OCI-LY3 (cell line): ENCODE measurements at regions not wholly inside any gene's neighbourhood (a gene's known extent, or its start where the extent isn't known, plus 50 kb on each side); places are given as distances from the start of the nearest gene placed in this dataset.
"Not testable (repeated sequence)": the region's sequence is repeated elsewhere in the genome, so short reads cannot be mapped to it uniquely, and the experiment has no call there.

Experiments used
- H2AFZ ChIP-seq: fragments of 200-600, 300-600 bp; shearing (Covaris generic); 2 replicates; pipeline ENCODE4 v1.6.0; 2014; ENCODE audit warnings: antibody characterized with exemption, low read depth, low read length
- H3K27ac ChIP-seq: fragments of 200-600, 300-600 bp; sonication (generic); 2 replicates; pipeline ENCODE4 v1.5.1; 2014; ENCODE audit warnings: mild to moderate bottlenecking, low read length, moderate library complexity, mixed read lengths
- H3K27me3 ChIP-seq: fragments of 200-600, 300-600 bp; sonication (generic); 2 replicates; pipeline ENCODE4 v1.6.1; 2014; ENCODE audit warnings: low read depth, low read length, mixed read lengths
- H3K36me3 ChIP-seq: fragments of 200-600, 300-600 bp; sonication (generic); replicated peaks from 2 replicates; pipeline ENCODE3; 2014; ENCODE audit warnings: low read depth, low read length, mixed read lengths
- H3K4me1 ChIP-seq: fragments of 300-600, 200-600 bp; sonication (generic); 2 replicates; pipeline ENCODE4 v1.6.1; 2014; ENCODE audit warnings: low read length, mixed read lengths
- H3K4me2 ChIP-seq: fragments of 200-600, 300-600 bp; sonication (generic); 2 replicates; pipeline ENCODE4 v1.6.1; 2014; ENCODE audit warnings: low read length, mixed read lengths
- H3K4me3 ChIP-seq: fragments of 300-600, 200-600 bp; sonication (generic); 2 replicates; pipeline ENCODE4 v1.5.1; 2014; ENCODE audit warnings: antibody characterized with exemption, mild to moderate bottlenecking, low read length, moderate library complexity
- H3K79me2 ChIP-seq: fragments of 300-600, 200-600 bp; shearing (Covaris generic); 2 replicates; pipeline ENCODE4 v1.6.1; 2014; ENCODE audit warnings: mild to moderate bottlenecking, low read length, mixed read lengths
- H3K9ac ChIP-seq: fragments of 300-600, 200-600 bp; shearing (Covaris generic); 2 replicates; pipeline ENCODE4 v1.6.0; 2014; ENCODE audit warnings: mild to moderate bottlenecking, low read length, moderate library complexity
- H3K9me3 ChIP-seq: fragments of 200-600, 300-600 bp; shearing (Covaris generic); 2 replicates; pipeline ENCODE4 v1.6.1; 2014; ENCODE audit warnings: low read length, mixed read lengths; ENCODE audit not compliant: insufficient read depth
- H4K20me1 ChIP-seq: fragments of 200-600, 300-600 bp; sonication (generic); 2 replicates; pipeline ENCODE4 v1.6.1; 2016; ENCODE audit warnings: low read length, mixed read lengths; ENCODE audit not compliant: insufficient read depth
- CTCF ChIP-seq: fragments of 200-600, 300-600 bp; sonication (generic); IDR thresholded peaks from 2 replicates; pipeline ENCODE4 v1.5.1; 2014; ENCODE audit warnings: antibody characterized with exemption, low read length, low read depth
- EZH2phosphoT487 ChIP-seq: fragments of 200-600 bp; shearing (Covaris generic); IDR thresholded peaks from 2 replicates; pipeline ENCODE4 v1.6.1; 2018; ENCODE audit warnings: antibody characterized with exemption, mixed run types, low read depth

GRCh38 chr13:87331178-87331577 is 340.0 kb upstream of the SLITRK5 start:
- H3K9me3 ChIP-seq = no peaks in the 10 kb centered on the region; the same call in 1 of the 2 replicates
- TF ChIP-seq CTCF (no peak), EZH2phosphoT487 (no peak)
- no peak overlapping the region for H3K9ac ChIP-seq
- H2AFZ ChIP-seq = no peak overlapping the region
- no peak overlapping the region for H3K27ac ChIP-seq
- no peak overlapping the region for H3K4me3 ChIP-seq
- H4K20me1 ChIP-seq = no peaks in the 10 kb centered on the region
- H3K27me3 ChIP-seq = no peaks in the 10 kb centered on the region
- H3K4me2 ChIP-seq = no peak overlapping the region
- no peaks in the 10 kb centered on the region for H3K79me2 ChIP-seq
- peaks cover 8% of the 10 kb centered on the region for H3K4me1 ChIP-seq
- H3K36me3 ChIP-seq = no peaks in the 10 kb centered on the region

- Histone ChIP-seq H4K20me1 (no peaks in the 10 kb centered on the region), H3K4me2 (no peak overlapping the region), H3K4me1 (no peaks in the 10 kb centered on the region), H3K9me3 (no peaks in the 10 kb centered on the region), H2AFZ (no peak overlapping the region), H3K4me3 (no peak overlapping the region), H3K27ac (no peak overlapping the region), H3K27me3 (no peaks in the 10 kb centered on the region), H3K79me2 (no peaks in the 10 kb centered on the region), H3K36me3 (no peaks in the 10 kb centered on the region), H3K9ac (no peak overlapping the region)
- no peak for TF ChIP-seq EZH2phosphoT487
- no peak for TF ChIP-seq CTCF
Measured at GRCh38 chr13:87333599-87333998, 337.6 kb upstream of the SLITRK5 start.

GRCh38 chr13:87334176-87334575 is 337.0 kb upstream of the SLITRK5 start:
- Histone ChIP-seq H2AFZ (no peak overlapping the region), H3K36me3 (no peaks in the 10 kb centered on the region), H3K4me1 (no peaks in the 10 kb centered on the region), H3K9me3 (no peaks in the 10 kb centered on the region), H3K4me2 (no peak overlapping the region), H3K9ac (no peak overlapping the region), H4K20me1 (no peaks in the 10 kb centered on the region), H3K4me3 (no peak overlapping the region), H3K79me2 (no peaks in the 10 kb centered on the region), H3K27me3 (no peaks in the 10 kb centered on the region), H3K27ac (no peak overlapping the region)
- TF ChIP-seq EZH2phosphoT487 (no peak), CTCF (no peak)

GRCh38 chr13:87336346-87336889 is 334.8 kb upstream of the SLITRK5 start:
- H3K9ac ChIP-seq, H3K4me3 ChIP-seq: not testable (repeated sequence)

GRCh38 chr13:87344176-87344575 is 327.0 kb upstream of the SLITRK5 start:
- Histone ChIP-seq H3K27ac (no peak overlapping the region), H3K9ac (no peak overlapping the region), H3K79me2 (no peaks in the 10 kb centered on the region)

More at GRCh38 chr13:87336346-87336889, 334.8 kb upstream of the SLITRK5 start:
- H2AFZ ChIP-seq, H4K20me1 ChIP-seq, H3K27ac ChIP-seq, H3K79me2 ChIP-seq, H3K27me3 ChIP-seq, H3K9me3 ChIP-seq, H3K36me3 ChIP-seq, H3K4me1 ChIP-seq, H3K4me2 ChIP-seq: not testable (repeated sequence)

More at GRCh38 chr13:87344176-87344575, 327.0 kb upstream of the SLITRK5 start:
- Histone ChIP-seq H3K4me3 (no peak overlapping the region), H3K4me1 (no peaks in the 10 kb centered on the region), H3K36me3 (no peaks in the 10 kb centered on the region), H3K27me3 (no peaks in the 10 kb centered on the region), H3K9me3 (no peaks in the 10 kb centered on the region), H3K4me2 (no peak overlapping the region), H4K20me1 (no peaks in the 10 kb centered on the region), H2AFZ (no peak overlapping the region)
- no peak for TF ChIP-seq CTCF
- no peak for TF ChIP-seq EZH2phosphoT487
